Lower leg skin (tissue), 4 donors: ENCODE measurements at regions not wholly inside any gene's neighbourhood (a gene's known extent, or its start where the extent isn't known, plus 50 kb on each side); places are given as distances from the start of the nearest gene placed in this dataset.

Source experiments
- DNase-seq, 2 donors: peaks; one replicate each; pipeline ENCODE4 v3.0.0-alpha.2; 2019; ENCODE audit warnings: low spot score in 2 of 2
- H3K4me3 ChIP-seq: fragments of 200-600 bp; sonication (generic); 2 replicates; pipeline ENCODE4 v1.5.1; 2017; ENCODE audit warnings: mild to moderate bottlenecking, low read depth; ENCODE audit not compliant: poor library complexity, severe bottlenecking
- POLR2A ChIP-seq, 2 donors: fragments of 450-650 bp; IDR thresholded peaks; one replicate each; pipeline ENCODE4 v1.6.1; 2016 to 2017; ENCODE audit warnings: antibody characterized with exemption in 2 of 2, mild to moderate bottlenecking in 1 of 2, moderate library complexity in 1 of 2
- WGBS, 2 donors: methylation state at CpG; one replicate each; pipeline ENCODE4 v1.1.5; 2018; 5-methylcytosine and 5-hydroxymethylcytosine counted together
- intact Hi-C: fragments of 100-400 bp; cut with DNase I; formaldehyde crosslinking; loops from one replicate; pipeline ENCODE4 v1.15.0; 2023; ENCODE audit warnings: low total_unique reads
- TF ChIP-seq, protein P1 (sequence below), 3 donors: fragments of 450-650 bp; IDR thresholded peaks; one replicate each; pipeline ENCODE4 v1.5.1; 2016; ENCODE audit warnings: antibody characterized with exemption in 3 of 3, mild to moderate bottlenecking in 3 of 3, moderate library complexity in 2 of 3

DNA sequence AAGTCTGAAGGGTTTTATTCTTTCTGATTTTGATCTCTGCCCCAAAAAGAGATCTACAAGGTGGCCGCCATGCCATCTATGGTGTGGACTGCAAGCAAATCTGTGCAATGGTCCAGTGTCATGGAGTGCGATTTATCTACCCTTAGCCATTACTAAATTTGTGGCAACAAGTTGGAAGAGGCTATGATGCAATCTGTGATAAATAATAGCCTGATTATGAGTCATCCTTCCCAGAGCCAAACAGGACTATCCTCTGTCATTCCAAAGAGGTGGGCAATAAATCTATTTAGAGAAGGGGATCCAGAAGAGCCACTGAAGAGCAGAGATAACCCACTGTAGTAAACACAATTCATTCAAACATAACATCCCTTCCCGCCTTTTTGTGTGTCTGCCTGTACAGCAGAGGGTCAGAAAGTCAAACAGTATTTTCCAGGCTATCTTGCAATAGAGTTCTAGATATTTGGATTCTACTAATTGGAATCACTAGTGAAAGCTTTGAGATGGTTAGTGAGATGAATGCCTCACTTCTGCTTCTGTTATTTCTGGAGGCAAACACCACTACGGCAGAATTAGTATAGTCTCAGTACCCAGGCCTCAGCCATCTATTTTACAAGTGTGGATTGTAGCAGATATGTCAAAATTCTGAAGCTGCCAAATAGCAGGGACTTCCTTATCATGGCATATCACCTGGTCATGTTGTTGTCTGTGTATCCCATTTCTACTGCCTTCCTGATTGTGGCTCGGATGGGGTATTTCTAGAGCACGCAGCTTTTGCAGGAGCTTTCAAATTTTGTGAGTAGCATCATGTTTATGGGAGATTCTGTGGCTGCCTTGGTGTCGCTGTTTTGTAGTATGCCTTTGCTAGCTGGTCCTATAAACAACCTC is 192.0 kb downstream of the SMIM20 start:
- TF ChIP-seq, protein P1, sequence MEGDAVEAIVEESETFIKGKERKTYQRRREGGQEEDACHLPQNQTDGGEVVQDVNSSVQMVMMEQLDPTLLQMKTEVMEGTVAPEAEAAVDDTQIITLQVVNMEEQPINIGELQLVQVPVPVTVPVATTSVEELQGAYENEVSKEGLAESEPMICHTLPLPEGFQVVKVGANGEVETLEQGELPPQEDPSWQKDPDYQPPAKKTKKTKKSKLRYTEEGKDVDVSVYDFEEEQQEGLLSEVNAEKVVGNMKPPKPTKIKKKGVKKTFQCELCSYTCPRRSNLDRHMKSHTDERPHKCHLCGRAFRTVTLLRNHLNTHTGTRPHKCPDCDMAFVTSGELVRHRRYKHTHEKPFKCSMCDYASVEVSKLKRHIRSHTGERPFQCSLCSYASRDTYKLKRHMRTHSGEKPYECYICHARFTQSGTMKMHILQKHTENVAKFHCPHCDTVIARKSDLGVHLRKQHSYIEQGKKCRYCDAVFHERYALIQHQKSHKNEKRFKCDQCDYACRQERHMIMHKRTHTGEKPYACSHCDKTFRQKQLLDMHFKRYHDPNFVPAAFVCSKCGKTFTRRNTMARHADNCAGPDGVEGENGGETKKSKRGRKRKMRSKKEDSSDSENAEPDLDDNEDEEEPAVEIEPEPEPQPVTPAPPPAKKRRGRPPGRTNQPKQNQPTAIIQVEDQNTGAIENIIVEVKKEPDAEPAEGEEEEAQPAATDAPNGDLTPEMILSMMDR (IDR thresholded peaks at IDR 0.05) = no peak
- no peak for TF ChIP-seq POLR2A (IDR thresholded peaks at IDR 0.05)
- no peak for DNase-seq
- no peak overlapping the region for H3K4me3 ChIP-seq
- 75 to 76% methylated on average over 7 of the region's 7 CpGs for WGBS, 2 donors
- intact Hi-C loops = no loop called here

DNA sequence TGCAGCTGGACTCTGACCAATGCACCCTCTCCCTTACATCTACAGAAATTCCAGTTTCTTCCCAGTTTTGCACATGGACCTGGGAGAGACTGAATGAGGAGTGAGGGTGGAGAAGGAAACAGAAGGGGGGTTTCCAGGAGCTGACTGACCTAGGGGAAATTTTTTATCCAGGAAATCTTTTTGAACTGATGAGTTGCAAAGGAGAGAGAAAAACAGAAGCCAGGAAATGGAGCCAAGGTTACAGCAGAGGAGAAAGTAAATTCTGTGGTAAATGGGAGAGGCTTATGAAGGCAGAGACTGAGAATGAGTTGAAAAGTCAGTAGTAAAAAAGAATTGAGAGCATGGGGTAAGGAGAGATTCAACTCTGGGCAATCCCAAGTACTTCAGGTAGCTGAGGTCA is 192.8 kb downstream of the SMIM20 start:
- DNase-seq = no peak
- no peak overlapping the region for H3K4me3 ChIP-seq
- intact Hi-C loops = no loop called here
- TF ChIP-seq, protein P1 (IDR thresholded peaks at IDR 0.05) = no peak
- no peak for TF ChIP-seq POLR2A (IDR thresholded peaks at IDR 0.05)

DNA sequence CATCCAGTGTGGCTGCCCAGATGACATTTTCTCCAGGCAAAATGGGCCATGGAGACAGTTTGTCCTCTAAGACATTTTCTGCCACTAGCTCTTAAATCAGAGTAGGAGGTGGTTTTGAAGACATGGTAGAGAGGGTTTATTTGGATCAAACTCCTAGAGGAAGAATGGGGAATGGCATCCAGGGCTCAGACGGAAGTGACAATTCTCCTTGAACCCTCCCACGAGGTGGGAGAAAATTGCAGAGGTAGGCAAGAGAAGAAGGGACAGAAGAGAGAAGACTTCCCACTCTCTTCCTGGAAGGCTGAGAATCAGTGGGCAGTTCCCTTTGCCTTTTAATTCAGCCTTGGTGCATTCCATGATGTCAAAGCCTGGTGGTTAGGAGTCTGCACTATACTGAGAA is 194.0 kb downstream of the SMIM20 start:
- intact Hi-C loops = no loop called here
- DNase-seq = no peak
- no peak overlapping the region for H3K4me3 ChIP-seq
- WGBS, 2 donors = 75 to 85% methylated on average over 2 of the region's 2 CpGs
- TF ChIP-seq, protein P1 (IDR thresholded peaks at IDR 0.05) = no peak
- TF ChIP-seq POLR2A (IDR thresholded peaks at IDR 0.05) = no peak

DNA sequence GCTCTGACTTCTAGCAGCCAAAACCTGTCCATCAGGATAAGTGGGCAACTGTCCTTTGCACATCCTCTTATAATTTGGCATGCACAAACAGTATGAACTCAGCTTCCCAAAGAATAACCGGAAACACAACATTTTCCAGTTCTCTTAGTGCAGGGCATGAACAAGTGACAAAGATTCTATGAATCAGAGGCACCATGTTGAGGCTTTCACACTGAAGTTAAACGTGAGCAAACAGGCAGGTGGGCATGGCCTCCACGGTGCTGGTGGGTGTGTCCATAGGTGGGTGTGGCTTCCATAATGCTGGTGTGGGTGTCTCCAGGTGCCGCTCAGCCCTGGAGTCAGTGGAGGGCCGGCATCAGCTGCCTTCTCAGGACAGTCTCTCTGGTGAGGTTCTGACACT is 196.5 kb downstream of the SMIM20 start:
- WGBS, 2 donors = 47 to 69% methylated on average over 5 of the region's 5 CpGs
- H3K4me3 ChIP-seq = no peak overlapping the region
- DNase-seq = no peak
- TF ChIP-seq POLR2A (IDR thresholded peaks at IDR 0.05) = no peak
- TF ChIP-seq, protein P1 (IDR thresholded peaks at IDR 0.05) = no peak
- intact Hi-C loops = no loop called here

DNA sequence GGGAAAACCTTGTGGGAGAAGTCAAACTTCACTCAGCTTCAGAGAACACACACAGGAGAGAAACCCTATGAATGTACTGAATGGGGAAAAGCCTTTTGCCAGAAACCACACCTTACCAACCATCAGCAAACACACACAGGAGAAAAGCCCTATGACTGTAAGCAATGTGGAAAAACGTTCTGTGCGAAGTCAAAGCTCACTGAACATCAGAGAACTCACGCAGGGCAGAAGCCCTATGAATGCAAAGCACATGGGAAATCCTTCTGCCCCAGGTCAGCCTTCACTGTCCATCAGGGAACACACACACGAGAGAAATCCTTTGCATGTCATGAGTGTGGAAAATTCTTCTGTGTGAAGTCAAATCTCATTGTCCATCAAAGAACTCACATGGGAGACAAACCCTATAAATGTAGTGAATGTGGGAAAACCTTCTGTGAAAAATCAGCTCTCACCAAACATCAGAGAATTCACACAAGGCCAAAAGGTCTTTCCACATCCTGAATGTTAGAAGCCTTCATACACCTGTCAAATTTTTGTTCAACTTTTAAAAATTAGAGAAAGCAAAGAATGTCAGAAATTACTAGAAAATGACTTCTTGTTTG is 199.4 kb downstream of the SMIM20 start:
- no peak for DNase-seq
- WGBS, 2 donors = 85 to 88% methylated on average over 4 of the region's 4 CpGs
- intact Hi-C loops = no loop called here
- TF ChIP-seq, protein P1 (IDR thresholded peaks at IDR 0.05) = no peak
- TF ChIP-seq POLR2A (IDR thresholded peaks at IDR 0.05) = no peak
- no peak overlapping the region for H3K4me3 ChIP-seq
